ENCODE measurements at regions not wholly inside any gene's neighbourhood (a gene's known extent, or its start where the extent isn't known, plus 50 kb on each side); places are given as distances from the start of the nearest gene placed in this dataset.

DNA sequence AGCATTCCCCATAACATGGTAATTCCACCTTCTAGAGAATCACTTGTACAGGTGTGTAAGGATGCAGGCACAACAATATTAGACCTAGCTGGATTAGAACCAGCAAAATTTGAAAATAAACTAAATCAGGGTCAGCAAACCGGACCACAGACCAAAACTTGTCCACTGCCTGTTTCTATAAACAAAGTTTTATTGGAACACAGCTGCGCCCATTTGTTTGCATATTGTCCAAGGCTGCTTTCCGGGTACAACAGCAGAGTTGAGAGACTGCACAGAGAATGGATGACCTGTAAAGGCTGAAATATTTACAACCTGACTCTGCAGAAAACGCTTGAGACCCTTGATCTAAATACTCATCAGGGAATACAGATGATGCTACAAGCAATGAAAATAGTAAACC, 73.6 kb upstream of the SLC45A1 start:
- H3K4me1 Mint-ChIP-seq (ENCODE audit: low read depth, unreplicated experiment), result peaks cover 5% of the 10 kb centered on the region
- CTCF ChIA-PET, result no interaction called here
- intact Hi-C loops (cut with micrococcal nuclease; ENCODE audit: unreplicated experiment), result no loop called here
- TF ChIP-seq, protein P1, sequence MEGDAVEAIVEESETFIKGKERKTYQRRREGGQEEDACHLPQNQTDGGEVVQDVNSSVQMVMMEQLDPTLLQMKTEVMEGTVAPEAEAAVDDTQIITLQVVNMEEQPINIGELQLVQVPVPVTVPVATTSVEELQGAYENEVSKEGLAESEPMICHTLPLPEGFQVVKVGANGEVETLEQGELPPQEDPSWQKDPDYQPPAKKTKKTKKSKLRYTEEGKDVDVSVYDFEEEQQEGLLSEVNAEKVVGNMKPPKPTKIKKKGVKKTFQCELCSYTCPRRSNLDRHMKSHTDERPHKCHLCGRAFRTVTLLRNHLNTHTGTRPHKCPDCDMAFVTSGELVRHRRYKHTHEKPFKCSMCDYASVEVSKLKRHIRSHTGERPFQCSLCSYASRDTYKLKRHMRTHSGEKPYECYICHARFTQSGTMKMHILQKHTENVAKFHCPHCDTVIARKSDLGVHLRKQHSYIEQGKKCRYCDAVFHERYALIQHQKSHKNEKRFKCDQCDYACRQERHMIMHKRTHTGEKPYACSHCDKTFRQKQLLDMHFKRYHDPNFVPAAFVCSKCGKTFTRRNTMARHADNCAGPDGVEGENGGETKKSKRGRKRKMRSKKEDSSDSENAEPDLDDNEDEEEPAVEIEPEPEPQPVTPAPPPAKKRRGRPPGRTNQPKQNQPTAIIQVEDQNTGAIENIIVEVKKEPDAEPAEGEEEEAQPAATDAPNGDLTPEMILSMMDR (IDR thresholded peaks at IDR 0.05; ENCODE audit: unreplicated experiment), result no peak
- no TSS peak for BruUV-seq (replicated peaks)
- H3K27me3 Mint-ChIP-seq (ENCODE audit: unreplicated experiment), result no peaks in the 10 kb centered on the region
- no peaks in the 10 kb centered on the region for H3K9me3 Mint-ChIP-seq (ENCODE audit: low read depth, unreplicated experiment)
- H3K4me3 Mint-ChIP-seq (ENCODE audit: low read depth, unreplicated experiment), result no peak overlapping the region
- no peaks in the 10 kb centered on the region for H3K36me3 Mint-ChIP-seq (ENCODE audit: insufficient read depth, unreplicated experiment)
- no peak for DNase-seq
- H3K27ac Mint-ChIP-seq (ENCODE audit: unreplicated experiment), result no peak overlapping the region

DNA sequence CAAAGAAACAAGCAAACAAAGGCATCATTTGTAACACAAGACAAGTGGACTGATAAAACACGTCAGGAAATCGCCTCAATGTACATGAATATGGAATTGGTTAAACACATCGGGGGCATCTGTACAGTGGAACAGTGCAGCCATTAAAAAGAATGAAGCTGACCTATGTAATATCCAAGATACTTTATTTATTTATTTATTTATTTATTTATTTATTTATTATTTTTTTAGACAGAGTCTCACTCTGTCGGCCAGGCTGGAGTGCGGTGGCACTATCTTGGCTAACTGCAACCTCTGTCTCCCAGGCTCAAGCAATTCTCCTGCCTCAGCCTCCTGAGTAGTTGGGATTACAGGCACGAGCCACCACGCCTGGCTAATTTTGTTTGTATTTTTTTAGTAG, 75.4 kb upstream of the SLC45A1 start:
- no peaks in the 10 kb centered on the region for H3K9me3 Mint-ChIP-seq (ENCODE audit: low read depth, unreplicated experiment)
- TF ChIP-seq, protein P1 (IDR thresholded peaks at IDR 0.05; ENCODE audit: unreplicated experiment), result no peak
- CTCF ChIA-PET, result no interaction called here
- H3K4me1 Mint-ChIP-seq (ENCODE audit: low read depth, unreplicated experiment), result peaks cover 16% of the 10 kb centered on the region
- H3K36me3 Mint-ChIP-seq (ENCODE audit: insufficient read depth, unreplicated experiment), result no peaks in the 10 kb centered on the region
- H3K27me3 Mint-ChIP-seq (ENCODE audit: unreplicated experiment), result no peaks in the 10 kb centered on the region
- H3K4me3 Mint-ChIP-seq (ENCODE audit: low read depth, unreplicated experiment), result no peak overlapping the region
- H3K27ac Mint-ChIP-seq (ENCODE audit: unreplicated experiment), result no peak overlapping the region
- DNase-seq, result no peak
- no TSS peak for BruUV-seq (replicated peaks)
- intact Hi-C loops (cut with micrococcal nuclease; ENCODE audit: unreplicated experiment), result no loop called here

DNA sequence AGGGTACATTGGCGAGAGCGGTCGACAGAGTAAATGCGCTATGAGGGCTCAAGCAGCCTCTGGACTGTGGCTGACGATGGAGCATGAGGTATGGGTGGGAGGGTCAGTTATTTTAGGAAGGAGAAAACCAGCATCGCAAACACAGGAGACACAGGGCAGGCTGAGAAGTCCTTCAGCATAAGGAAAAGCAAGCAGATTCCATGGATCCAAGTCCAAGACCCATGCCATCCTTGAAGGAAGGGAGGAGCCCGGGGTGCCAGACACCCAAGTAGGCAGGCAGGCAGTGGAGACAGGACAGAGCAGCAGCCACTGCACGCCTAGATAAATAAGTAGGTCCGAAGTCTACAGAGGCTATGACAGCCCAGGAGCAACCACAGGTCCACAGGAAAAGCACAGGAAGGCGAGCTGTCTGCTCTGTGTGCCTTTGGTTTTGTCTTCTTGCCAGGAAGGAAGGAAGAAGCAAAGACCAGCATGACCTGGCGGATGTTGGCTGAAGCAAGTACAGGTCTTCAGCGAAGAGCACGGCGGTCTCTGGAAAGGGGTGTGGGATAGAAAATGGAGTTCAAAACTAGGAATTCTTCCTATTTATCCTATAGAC, 76.4 kb upstream of the SLC45A1 start:
- no peaks in the 10 kb centered on the region for H3K27me3 Mint-ChIP-seq (ENCODE audit: unreplicated experiment)
- CTCF ChIA-PET, result no interaction called here
- intact Hi-C loops (cut with micrococcal nuclease; ENCODE audit: unreplicated experiment), result no loop called here
- no peaks in the 10 kb centered on the region for H3K36me3 Mint-ChIP-seq (ENCODE audit: insufficient read depth, unreplicated experiment)
- TF ChIP-seq, protein P1 (IDR thresholded peaks at IDR 0.05; ENCODE audit: unreplicated experiment), result no peak
- no peak for DNase-seq
- no peak overlapping the region for H3K4me3 Mint-ChIP-seq (ENCODE audit: low read depth, unreplicated experiment)
- no peaks in the 10 kb centered on the region for H3K9me3 Mint-ChIP-seq (ENCODE audit: low read depth, unreplicated experiment)
- H3K4me1 Mint-ChIP-seq (ENCODE audit: low read depth, unreplicated experiment), result peaks cover 16% of the 10 kb centered on the region
- no peak overlapping the region for H3K27ac Mint-ChIP-seq (ENCODE audit: unreplicated experiment)
- no TSS peak for BruUV-seq (replicated peaks)

DNA sequence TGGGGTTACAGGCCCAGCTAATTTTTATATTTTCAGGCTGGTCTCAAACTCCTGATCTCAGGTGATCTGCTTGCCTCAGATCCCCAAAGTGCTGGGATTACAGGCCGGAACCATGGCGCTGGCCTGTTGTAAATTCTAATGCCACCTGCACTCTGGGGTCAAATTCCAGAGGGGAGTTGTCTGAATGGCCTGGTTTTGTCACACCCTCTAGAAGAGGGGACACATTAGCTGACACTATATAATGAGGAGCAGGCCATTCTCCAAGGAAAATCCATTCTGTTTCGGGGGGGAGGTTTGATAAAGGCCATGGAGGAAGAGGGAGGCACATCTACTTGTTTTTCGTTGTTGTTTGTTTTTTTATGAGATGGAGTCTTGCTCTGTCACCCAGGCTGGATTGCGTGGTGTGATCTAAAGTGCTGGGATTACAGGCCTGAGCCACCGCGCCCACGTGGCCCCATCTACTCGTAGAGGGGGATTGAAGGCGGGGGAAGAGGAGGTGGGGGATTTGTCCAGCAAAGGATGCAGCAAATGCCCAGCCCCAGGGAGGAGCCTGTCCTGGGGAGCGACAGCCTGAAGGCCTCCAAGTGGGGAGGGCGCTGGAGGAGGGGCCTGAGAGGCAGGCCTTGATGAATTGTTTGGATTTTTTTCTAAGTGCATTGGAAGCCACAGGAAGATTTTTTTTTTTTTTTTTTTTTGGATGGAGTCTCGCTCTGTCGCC, 78.4 kb upstream of the SLC45A1 start:
- no TSS peak for BruUV-seq (replicated peaks)
- H3K27me3 Mint-ChIP-seq (ENCODE audit: unreplicated experiment), result no peaks in the 10 kb centered on the region
- H3K9me3 Mint-ChIP-seq (ENCODE audit: low read depth, unreplicated experiment), result no peaks in the 10 kb centered on the region
- TF ChIP-seq, protein P1 (IDR thresholded peaks at IDR 0.05; ENCODE audit: unreplicated experiment), result no peak
- H3K27ac Mint-ChIP-seq (ENCODE audit: unreplicated experiment), result no peak overlapping the region
- intact Hi-C loops (cut with micrococcal nuclease; ENCODE audit: unreplicated experiment), result no loop called here
- no peak for DNase-seq
- peaks cover 16% of the 10 kb centered on the region for H3K4me1 Mint-ChIP-seq (ENCODE audit: low read depth, unreplicated experiment)
- CTCF ChIA-PET, result interaction anchor here (0.6 to 1.2 kb wide), 9 partner anchors 16 to 230 kb away, joined by 3 to 13 read pairs (median 5); no protein-coding TSS in a partner anchor
- H3K36me3 Mint-ChIP-seq (ENCODE audit: insufficient read depth, unreplicated experiment), result no peaks in the 10 kb centered on the region
- H3K4me3 Mint-ChIP-seq (ENCODE audit: low read depth, unreplicated experiment), result no peak overlapping the region

Data from Calu3 (cell line).